OCI-LY1 (cell line): ENCODE measurements at regions not wholly inside any gene's neighbourhood (a gene's known extent, or its start where the extent isn't known, plus 50 kb on each side); places are given as distances from the start of the nearest gene placed in this dataset.

Experiments used
- H2AFZ ChIP-seq: fragments of 200-600 bp; sonication (generic), shearing (Covaris generic); 2 replicates; pipeline ENCODE4 v1.6.0; 2014; ENCODE audit warnings: antibody characterized with exemption, mild to moderate bottlenecking, low read length
- H3F3A ChIP-seq: fragments of 200-600 bp; sonication (generic), shearing (Covaris generic); 2 replicates; pipeline ENCODE4 v1.6.0; 2014; ENCODE audit warnings: mild to moderate bottlenecking, antibody characterized with exemption, low read length, moderate library complexity; ENCODE audit not compliant: insufficient read depth
- H3K27ac ChIP-seq: fragments of 200-600 bp; sonication (generic); 2 replicates; pipeline ENCODE4 v1.5.1; 2014; ENCODE audit warnings: low read length, mixed run types, mild to moderate bottlenecking, low read depth; ENCODE audit not compliant: poor library complexity, severe bottlenecking
- H3K27me3 ChIP-seq: fragments of 200-600 bp; sonication (generic); 2 replicates; pipeline ENCODE4 v1.6.0; 2014; ENCODE audit warnings: antibody characterized with exemption, mild to moderate bottlenecking, low read length, moderate library complexity; ENCODE audit not compliant: insufficient read depth
- H3K36me3 ChIP-seq: fragments of 200-600 bp; sonication (generic); 2 replicates; pipeline ENCODE4 v1.6.1; 2014; ENCODE audit warnings: mild to moderate bottlenecking, antibody characterized with exemption, low read length, moderate library complexity, mixed read lengths; ENCODE audit not compliant: insufficient read depth
- H3K4me1 ChIP-seq: fragments of 200-600 bp; sonication (generic); 2 replicates; pipeline ENCODE4 v1.5.1; 2014; ENCODE audit warnings: mild to moderate bottlenecking, low read length, moderate library complexity; ENCODE audit not compliant: insufficient read depth, severe bottlenecking
- H3K4me2 ChIP-seq: fragments of 200-600 bp; sonication (generic), shearing (Covaris generic); 2 replicates; pipeline ENCODE4 v1.6.1; 2014; ENCODE audit warnings: low read length
- H3K4me3 ChIP-seq: fragments of 200-600 bp; sonication (generic); 2 replicates; pipeline ENCODE4 v1.5.1; 2014; ENCODE audit warnings: low read length, low read depth, mild to moderate bottlenecking, mixed read lengths; ENCODE audit not compliant: poor library complexity, severe bottlenecking
- H3K79me2 ChIP-seq: fragments of 200-600 bp; shearing (Covaris generic); 2 replicates; pipeline ENCODE4 v1.6.1; 2016; ENCODE audit warnings: mixed run types, low read length, mixed read lengths; ENCODE audit not compliant: insufficient read depth
- H3K9ac ChIP-seq: fragments of 200-600 bp; sonication (generic), shearing (Covaris generic); 2 replicates; pipeline ENCODE4 v1.6.1; 2014; ENCODE audit warnings: mild to moderate bottlenecking, low read length, mixed read lengths
- H3K9me2 ChIP-seq: fragments of 200-600 bp; sonication (generic), shearing (Covaris generic); 2 replicates; pipeline ENCODE4 v1.6.1; 2014; ENCODE audit warnings: low read depth, mild to moderate bottlenecking, low read length, mixed read lengths
- H3K9me3 ChIP-seq: fragments of 200-600 bp; shearing (Covaris generic); 2 replicates; pipeline ENCODE4 v1.6.1; 2014; ENCODE audit warnings: low read length, mixed read lengths
- H4K20me1 ChIP-seq: fragments of 200-600 bp; sonication (generic), shearing (Covaris generic); 2 replicates; pipeline ENCODE4 v1.6.0; 2016; ENCODE audit warnings: mild to moderate bottlenecking, low read length; ENCODE audit not compliant: insufficient read depth
- EZH2 ChIP-seq: fragments of 200-600 bp; sonication (generic), shearing (Covaris generic); IDR thresholded peaks from 2 replicates; pipeline ENCODE4 v1.8.0; 2017; ENCODE audit warnings: borderline replicate concordance, mixed run types, mild to moderate bottlenecking, antibody characterized with exemption, low read length, moderate library complexity, mixed read lengths
- TF ChIP-seq, protein P1 (sequence below): fragments of 200-600 bp; sonication (generic), shearing (Covaris generic); IDR thresholded peaks from 2 replicates; pipeline ENCODE4 v1.5.1; 2017; ENCODE audit warnings: mild to moderate bottlenecking, antibody characterized with exemption, low read length, moderate library complexity, mixed read lengths

DNA sequence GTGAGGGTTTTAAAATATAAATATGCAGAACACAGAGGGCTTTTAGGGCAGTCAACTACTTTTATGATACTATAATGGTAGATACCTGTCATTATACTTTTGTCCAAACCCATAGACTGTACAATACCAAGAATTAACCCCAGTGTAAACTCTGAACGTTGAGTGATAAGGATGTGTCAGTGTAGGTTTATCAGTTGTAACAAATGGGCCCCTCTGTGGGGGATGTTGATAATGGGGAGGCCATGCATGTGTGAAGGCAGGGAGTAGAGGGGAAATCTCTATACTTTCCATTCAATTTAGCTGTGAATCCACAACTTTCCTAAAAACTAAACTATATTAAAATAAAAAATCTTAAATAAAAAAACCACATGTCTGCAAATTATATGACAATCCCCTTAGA is 193.5 kb upstream of the CAMK1G start:
- H3K27ac ChIP-seq = no peak overlapping the region
- H3K4me1 ChIP-seq = no peaks in the 10 kb centered on the region
- H3K9me3 ChIP-seq = no peaks in the 10 kb centered on the region
- H3K36me3 ChIP-seq = no peaks in the 10 kb centered on the region
- H3K9me2 ChIP-seq = no peaks in the 10 kb centered on the region
- no peaks in the 10 kb centered on the region for H4K20me1 ChIP-seq
- no peaks in the 10 kb centered on the region for H3F3A ChIP-seq
- no peak overlapping the region for H3K9ac ChIP-seq
- no peaks in the 10 kb centered on the region for H3K79me2 ChIP-seq
- TF ChIP-seq, protein P1, sequence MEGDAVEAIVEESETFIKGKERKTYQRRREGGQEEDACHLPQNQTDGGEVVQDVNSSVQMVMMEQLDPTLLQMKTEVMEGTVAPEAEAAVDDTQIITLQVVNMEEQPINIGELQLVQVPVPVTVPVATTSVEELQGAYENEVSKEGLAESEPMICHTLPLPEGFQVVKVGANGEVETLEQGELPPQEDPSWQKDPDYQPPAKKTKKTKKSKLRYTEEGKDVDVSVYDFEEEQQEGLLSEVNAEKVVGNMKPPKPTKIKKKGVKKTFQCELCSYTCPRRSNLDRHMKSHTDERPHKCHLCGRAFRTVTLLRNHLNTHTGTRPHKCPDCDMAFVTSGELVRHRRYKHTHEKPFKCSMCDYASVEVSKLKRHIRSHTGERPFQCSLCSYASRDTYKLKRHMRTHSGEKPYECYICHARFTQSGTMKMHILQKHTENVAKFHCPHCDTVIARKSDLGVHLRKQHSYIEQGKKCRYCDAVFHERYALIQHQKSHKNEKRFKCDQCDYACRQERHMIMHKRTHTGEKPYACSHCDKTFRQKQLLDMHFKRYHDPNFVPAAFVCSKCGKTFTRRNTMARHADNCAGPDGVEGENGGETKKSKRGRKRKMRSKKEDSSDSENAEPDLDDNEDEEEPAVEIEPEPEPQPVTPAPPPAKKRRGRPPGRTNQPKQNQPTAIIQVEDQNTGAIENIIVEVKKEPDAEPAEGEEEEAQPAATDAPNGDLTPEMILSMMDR = no peak
- TF ChIP-seq EZH2 = no peak
- H3K4me3 ChIP-seq = no peak overlapping the region
- H3K4me2 ChIP-seq = no peak overlapping the region
- no peak overlapping the region for H2AFZ ChIP-seq
- H3K27me3 ChIP-seq = no peaks in the 10 kb centered on the region

GRCh38 chr1:209390764-209391163 is 192.8 kb upstream of the CAMK1G start:
- no peaks in the 10 kb centered on the region for H3K9me3 ChIP-seq
- H3K36me3 ChIP-seq = no peaks in the 10 kb centered on the region
- H3K79me2 ChIP-seq = no peaks in the 10 kb centered on the region
- H3K27me3 ChIP-seq = no peaks in the 10 kb centered on the region
- no peak overlapping the region for H3K27ac ChIP-seq
- H2AFZ ChIP-seq = no peak overlapping the region
- H4K20me1 ChIP-seq = no peaks in the 10 kb centered on the region
- H3K9me2 ChIP-seq = no peaks in the 10 kb centered on the region
- H3K4me3 ChIP-seq = no peak overlapping the region
- H3F3A ChIP-seq = no peaks in the 10 kb centered on the region
- no peak overlapping the region for H3K4me2 ChIP-seq
- H3K9ac ChIP-seq = no peak overlapping the region
- TF ChIP-seq EZH2 = no peak
- TF ChIP-seq, protein P1 = no peak
- H3K4me1 ChIP-seq = no peaks in the 10 kb centered on the region

- Histone ChIP-seq H3K4me1 (no peaks in the 10 kb centered on the region), H3K4me2 (no peak overlapping the region)
- no peak for TF ChIP-seq EZH2
- TF ChIP-seq, protein P1 = no peak
Observed at GRCh38 chr1:209391792-209392191, 191.7 kb upstream of the CAMK1G start.

More at GRCh38 chr1:209391792-209392191, 191.7 kb upstream of the CAMK1G start:
- Histone ChIP-seq H2AFZ (no peak overlapping the region), H3K36me3 (no peaks in the 10 kb centered on the region), H3K27ac (no peak overlapping the region), H3K9me3 (no peaks in the 10 kb centered on the region), H3F3A (no peaks in the 10 kb centered on the region), H4K20me1 (no peaks in the 10 kb centered on the region), H3K9ac (no peak overlapping the region), H3K9me2 (no peaks in the 10 kb centered on the region), H3K4me3 (no peak overlapping the region), H3K79me2 (no peaks in the 10 kb centered on the region), H3K27me3 (no peaks in the 10 kb centered on the region)
